Stimulated activated naive B cell treated with anti-CD40 and anti-IgM and Interleukin-4, amounts not matched to agents 10 μg/mL and 1 μg/mL and 100 μg/mL, for 72 hours (primary cell): ENCODE measurements at regions not wholly inside any gene's neighbourhood (a gene's known extent, or its start where the extent isn't known, plus 50 kb on each side); places are given as distances from the start of the nearest gene placed in this dataset.

Experiments used
- ATAC-seq, 2 donors: fragments of 150-1000 bp; cut with Tn5 transposase; replicated peaks; 2 replicates each; pipeline ENCODE4 v1.10.0; 2021; ENCODE audit warnings: moderate library complexity in 1 of 2
- DNase-seq: peaks from one replicate; pipeline ENCODE4 v3.0.0; 2021
- H3K27ac Mint-ChIP-seq: one replicate; pipeline ENCODE4 v1.8.0; 2022; ENCODE audit warnings: mild to moderate bottlenecking, mixed read lengths
- H3K27me3 Mint-ChIP-seq, 2 donors: one replicate each; pipeline ENCODE4 v1.8.0; 2022; ENCODE audit warnings: mixed read lengths in 2 of 2
- H3K36me3 Mint-ChIP-seq, 2 donors: one replicate each; pipeline ENCODE4 v1.8.0; 2022; ENCODE audit warnings: mixed read lengths in 2 of 2, mild to moderate bottlenecking in 1 of 2
- H3K4me1 Mint-ChIP-seq, 2 donors: one replicate each; pipeline ENCODE4 v1.8.0; 2022; ENCODE audit warnings: mixed read lengths in 2 of 2, mild to moderate bottlenecking in 1 of 2
- H3K4me3 Mint-ChIP-seq, 2 donors: one replicate each; pipeline ENCODE4 v1.8.0; 2022; ENCODE audit warnings: mild to moderate bottlenecking in 2 of 2, mixed read lengths in 2 of 2, moderate library complexity in 1 of 2
- H3K9me3 Mint-ChIP-seq, 2 donors: one replicate each; pipeline ENCODE4 v1.8.0; 2022; ENCODE audit warnings: mixed read lengths in 2 of 2, mild to moderate bottlenecking in 1 of 2

GRCh38 chr11:129574431-129574830, 198.8 kb downstream of the BARX2 start:
- Mint-ChIP-seq H3K9me3 (peaks cover 13 to 16% of the 10 kb centered on the region in 2 donors), H3K27ac (no peak overlapping the region), H3K4me3 (no peak overlapping the region), H3K27me3 (no peaks in the 10 kb centered on the region), H3K36me3 (no peaks in the 10 kb centered on the region), H3K4me1 (no peaks in the 10 kb centered on the region)
- DNase-seq, result no peak
- ATAC-seq, result no peak

GRCh38 chr11:129576652-129577051, 201.0 kb downstream of the BARX2 start:
- H3K36me3 Mint-ChIP-seq, result no peaks in the 10 kb centered on the region
- no peak overlapping the region for H3K4me3 Mint-ChIP-seq
- no peaks in the 10 kb centered on the region for H3K27me3 Mint-ChIP-seq
- H3K9me3 Mint-ChIP-seq, result peaks cover 7 to 8% of the 10 kb centered on the region in 2 donors
- DNase-seq, result no peak
- no peak for ATAC-seq
- H3K27ac Mint-ChIP-seq, result no peak overlapping the region
- no peaks in the 10 kb centered on the region for H3K4me1 Mint-ChIP-seq

GRCh38 chr11:129578006-129578405, 202.4 kb downstream of the BARX2 start:
- H3K4me1 Mint-ChIP-seq, result no peaks in the 10 kb centered on the region
- H3K27me3 Mint-ChIP-seq, result no peaks in the 10 kb centered on the region
- peaks cover 6 to 7% of the 10 kb centered on the region in 2 donors for H3K9me3 Mint-ChIP-seq
- H3K36me3 Mint-ChIP-seq, result no peaks in the 10 kb centered on the region
- no peak overlapping the region for H3K4me3 Mint-ChIP-seq
- no peak overlapping the region for H3K27ac Mint-ChIP-seq
- DNase-seq, result no peak
- no peak for ATAC-seq

- no peaks in the 10 kb centered on the region for H3K36me3 Mint-ChIP-seq
- H3K9me3 Mint-ChIP-seq, result peaks cover 0 to 3% of the 10 kb centered on the region in 2 donors
- H3K27me3 Mint-ChIP-seq, result peaks cover 0 to 6% of the 10 kb centered on the region in 2 donors
- ATAC-seq, result no peak
- no peaks in the 10 kb centered on the region for H3K4me1 Mint-ChIP-seq
- no peak overlapping the region for H3K4me3 Mint-ChIP-seq
- DNase-seq, result no peak
- no peak overlapping the region for H3K27ac Mint-ChIP-seq
Measured at GRCh38 chr11:129580278-129580677, 204.6 kb downstream of the BARX2 start.

- H3K4me1 Mint-ChIP-seq, result no peaks in the 10 kb centered on the region
- H3K9me3 Mint-ChIP-seq, result no peaks in the 10 kb centered on the region
- ATAC-seq (no peak), DNase-seq (no peak)
- no peaks in the 10 kb centered on the region for H3K36me3 Mint-ChIP-seq
- no peak overlapping the region for H3K4me3 Mint-ChIP-seq
- peaks cover 5 to 6% of the 10 kb centered on the region in 2 donors for H3K27me3 Mint-ChIP-seq
- no peak overlapping the region for H3K27ac Mint-ChIP-seq
Measured at GRCh38 chr11:129584316-129584715, 208.7 kb downstream of the BARX2 start.

- DNase-seq (no peak), ATAC-seq (no peak)
- H3K27ac Mint-ChIP-seq, result no peak overlapping the region
- peaks cover 0 to 5% of the 10 kb centered on the region in 2 donors for H3K27me3 Mint-ChIP-seq
- H3K4me3 Mint-ChIP-seq, result no peak overlapping the region
- no peaks in the 10 kb centered on the region for H3K36me3 Mint-ChIP-seq
- no peaks in the 10 kb centered on the region for H3K9me3 Mint-ChIP-seq
- no peaks in the 10 kb centered on the region for H3K4me1 Mint-ChIP-seq
Measured at GRCh38 chr11:129589190-129589860, 213.7 kb downstream of the BARX2 start.

- Mint-ChIP-seq H3K36me3 (no peaks in the 10 kb centered on the region), H3K4me3 (no peak overlapping the region), H3K9me3 (no peaks in the 10 kb centered on the region), H3K27me3 (peaks cover 0 to 5% of the 10 kb centered on the region in 2 donors), H3K4me1 (no peaks in the 10 kb centered on the region), H3K27ac (no peak overlapping the region)
- DNase-seq, result no peak
- no peak for ATAC-seq
Measured at GRCh38 chr11:129590030-129590752, 214.5 kb downstream of the BARX2 start.

- H3K36me3 Mint-ChIP-seq, result no peaks in the 10 kb centered on the region
- DNase-seq (no peak), ATAC-seq (no peak)
- peaks cover under 1 to 5% of the 10 kb centered on the region in 2 donors for H3K27me3 Mint-ChIP-seq
- H3K27ac Mint-ChIP-seq, result no peak overlapping the region
- H3K4me3 Mint-ChIP-seq, result no peak overlapping the region
- no peaks in the 10 kb centered on the region for H3K4me1 Mint-ChIP-seq
- H3K9me3 Mint-ChIP-seq, result no peaks in the 10 kb centered on the region
Measured at GRCh38 chr11:129590753-129591475, 215.3 kb downstream of the BARX2 start.

- Mint-ChIP-seq H3K4me1 (no peaks in the 10 kb centered on the region), H3K27ac (no peak overlapping the region), H3K36me3 (no peaks in the 10 kb centered on the region), H3K4me3 (no peak overlapping the region), H3K27me3 (peaks cover 5 to 6% of the 10 kb centered on the region in 2 donors), H3K9me3 (peaks cover 0 to 3% of the 10 kb centered on the region in 2 donors)
- ATAC-seq (no peak), DNase-seq (no peak)
Measured at GRCh38 chr11:129591527-129591926, 215.9 kb downstream of the BARX2 start.

- no peaks in the 10 kb centered on the region for H3K36me3 Mint-ChIP-seq
- H3K27ac Mint-ChIP-seq, result no peak overlapping the region
- H3K4me1 Mint-ChIP-seq, result no peaks in the 10 kb centered on the region
- H3K27me3 Mint-ChIP-seq, result peaks cover 5 to 8% of the 10 kb centered on the region in 2 donors
- DNase-seq, result no peak
- H3K9me3 Mint-ChIP-seq, result peaks cover 0 to 3% of the 10 kb centered on the region in 2 donors
- H3K4me3 Mint-ChIP-seq, result no peak overlapping the region
- no peak for ATAC-seq
Measured at GRCh38 chr11:129592191-129592590, 216.5 kb downstream of the BARX2 start.

- Mint-ChIP-seq H3K36me3 (no peaks in the 10 kb centered on the region), H3K4me3 (no peak overlapping the region), H3K4me1 (no peaks in the 10 kb centered on the region), H3K27ac (no peak overlapping the region), H3K27me3 (peaks cover 0 to 8% of the 10 kb centered on the region in 2 donors), H3K9me3 (peaks cover 0 to 3% of the 10 kb centered on the region in 2 donors)
- ATAC-seq (no peak), DNase-seq (no peak)
Measured at GRCh38 chr11:129593098-129593497, 217.4 kb downstream of the BARX2 start.

GRCh38 chr11:129595038-129595962, 219.7 kb downstream of the BARX2 start:
- ATAC-seq, result no peak
- no peak overlapping the region for H3K27ac Mint-ChIP-seq
- peaks cover 0 to 8% of the 10 kb centered on the region in 2 donors for H3K27me3 Mint-ChIP-seq
- no peak for DNase-seq
- no peaks in the 10 kb centered on the region for H3K36me3 Mint-ChIP-seq
- H3K4me1 Mint-ChIP-seq, result no peaks in the 10 kb centered on the region
- H3K4me3 Mint-ChIP-seq, result no peak overlapping the region
- peaks cover 0 to 4% of the 10 kb centered on the region in 2 donors for H3K9me3 Mint-ChIP-seq

- H3K27me3 Mint-ChIP-seq, result peaks cover 0 to 8% of the 10 kb centered on the region in 2 donors
- no peaks in the 10 kb centered on the region for H3K36me3 Mint-ChIP-seq
- DNase-seq (no peak), ATAC-seq (no peak)
- no peaks in the 10 kb centered on the region for H3K4me1 Mint-ChIP-seq
- H3K9me3 Mint-ChIP-seq, result peaks cover 0 to 4% of the 10 kb centered on the region in 2 donors
- no peak overlapping the region for H3K4me3 Mint-ChIP-seq
- H3K27ac Mint-ChIP-seq, result no peak overlapping the region
Measured at GRCh38 chr11:129596351-129596750, 219.3 kb upstream of the TMEM45B start.

GRCh38 chr11:129598378-129598777, 217.3 kb upstream of the TMEM45B start:
- H3K27ac Mint-ChIP-seq, result no peak overlapping the region
- no peaks in the 10 kb centered on the region for H3K36me3 Mint-ChIP-seq
- peaks cover 0 to 8% of the 10 kb centered on the region in 2 donors for H3K27me3 Mint-ChIP-seq
- no peak overlapping the region for H3K4me3 Mint-ChIP-seq
- no peak for DNase-seq
- no peaks in the 10 kb centered on the region for H3K4me1 Mint-ChIP-seq
- no peak for ATAC-seq
- H3K9me3 Mint-ChIP-seq, result peaks cover 0 to 4% of the 10 kb centered on the region in 2 donors
